Osteocyte (in vitro differentiated cells): ENCODE measurements at regions not wholly inside any gene's neighbourhood (a gene's known extent, or its start where the extent isn't known, plus 50 kb on each side); places are given as distances from the start of the nearest gene placed in this dataset.

Source experiments
- DNase-seq: peaks from one replicate; pipeline ENCODE4 v3.0.0; 2021; ENCODE audit warnings: mixed read lengths; ENCODE audit not compliant: unreplicated experiment; ENCODE audit errors: extremely low spot score
- H3K27ac Mint-ChIP-seq: one replicate; pipeline ENCODE4 v1.8.0; 2021; ENCODE audit warnings: mild to moderate bottlenecking, mixed read lengths; ENCODE audit not compliant: unreplicated experiment
- H3K27me3 Mint-ChIP-seq: one replicate; pipeline ENCODE4 v1.8.0; 2021; ENCODE audit warnings: mixed read lengths; ENCODE audit not compliant: unreplicated experiment
- H3K36me3 Mint-ChIP-seq: one replicate; pipeline ENCODE4 v1.8.0; 2021; ENCODE audit warnings: mixed read lengths; ENCODE audit not compliant: unreplicated experiment
- H3K4me1 Mint-ChIP-seq: one replicate; pipeline ENCODE4 v1.8.0; 2021; ENCODE audit warnings: mixed read lengths; ENCODE audit not compliant: unreplicated experiment
- H3K4me3 Mint-ChIP-seq: one replicate; pipeline ENCODE4 v1.8.0; 2021; ENCODE audit warnings: mild to moderate bottlenecking, moderate library complexity, mixed read lengths; ENCODE audit not compliant: unreplicated experiment
- H3K9me3 Mint-ChIP-seq: one replicate; pipeline ENCODE4 v1.8.0; 2021; ENCODE audit warnings: mixed read lengths; ENCODE audit not compliant: unreplicated experiment
- TF ChIP-seq, protein P1 (sequence below): fragments of 200-600 bp; sonication (generic); IDR thresholded peaks from 2 replicates; pipeline ENCODE4 v1.5.0; 2021; ENCODE audit warnings: antibody characterized with exemption, mild to moderate bottlenecking, moderate library complexity

GRCh38 chr2:216925636-216926366 lies 65.9 kb upstream of the TNP1 start:
- DNase-seq, result no peak
- Mint-ChIP-seq H3K4me3 (no peak overlapping the region), H3K27me3 (peaks cover 3% of the 10 kb centered on the region), H3K36me3 (no peaks in the 10 kb centered on the region), H3K9me3 (no peaks in the 10 kb centered on the region), H3K4me1 (no peaks in the 10 kb centered on the region), H3K27ac (no peak overlapping the region)
- TF ChIP-seq, protein P1, sequence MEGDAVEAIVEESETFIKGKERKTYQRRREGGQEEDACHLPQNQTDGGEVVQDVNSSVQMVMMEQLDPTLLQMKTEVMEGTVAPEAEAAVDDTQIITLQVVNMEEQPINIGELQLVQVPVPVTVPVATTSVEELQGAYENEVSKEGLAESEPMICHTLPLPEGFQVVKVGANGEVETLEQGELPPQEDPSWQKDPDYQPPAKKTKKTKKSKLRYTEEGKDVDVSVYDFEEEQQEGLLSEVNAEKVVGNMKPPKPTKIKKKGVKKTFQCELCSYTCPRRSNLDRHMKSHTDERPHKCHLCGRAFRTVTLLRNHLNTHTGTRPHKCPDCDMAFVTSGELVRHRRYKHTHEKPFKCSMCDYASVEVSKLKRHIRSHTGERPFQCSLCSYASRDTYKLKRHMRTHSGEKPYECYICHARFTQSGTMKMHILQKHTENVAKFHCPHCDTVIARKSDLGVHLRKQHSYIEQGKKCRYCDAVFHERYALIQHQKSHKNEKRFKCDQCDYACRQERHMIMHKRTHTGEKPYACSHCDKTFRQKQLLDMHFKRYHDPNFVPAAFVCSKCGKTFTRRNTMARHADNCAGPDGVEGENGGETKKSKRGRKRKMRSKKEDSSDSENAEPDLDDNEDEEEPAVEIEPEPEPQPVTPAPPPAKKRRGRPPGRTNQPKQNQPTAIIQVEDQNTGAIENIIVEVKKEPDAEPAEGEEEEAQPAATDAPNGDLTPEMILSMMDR, result no peak

DNA sequence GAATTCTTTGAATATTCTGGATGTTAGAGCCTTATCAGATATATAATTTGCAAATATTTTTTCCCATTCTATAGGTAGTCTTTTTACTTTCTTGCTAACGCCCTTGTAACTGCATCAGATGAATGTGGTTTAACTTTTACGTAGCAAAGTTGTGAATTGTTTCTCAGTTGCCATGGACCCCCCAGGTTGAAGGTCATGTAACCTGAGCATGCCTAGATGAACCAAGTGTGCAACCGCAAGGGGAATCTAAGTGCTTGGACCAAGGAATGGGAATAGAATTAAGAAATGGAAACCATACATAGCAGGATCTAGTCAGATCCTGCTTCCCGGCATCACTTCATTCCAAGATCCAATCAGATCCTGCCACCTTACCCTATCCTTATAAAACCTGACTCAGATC lies 65.1 kb upstream of the TNP1 start:
- no peak overlapping the region for H3K4me3 Mint-ChIP-seq
- DNase-seq, result no peak
- no peak overlapping the region for H3K27ac Mint-ChIP-seq
- TF ChIP-seq, protein P1, result no peak
- H3K9me3 Mint-ChIP-seq, result no peaks in the 10 kb centered on the region
- no peaks in the 10 kb centered on the region for H3K4me1 Mint-ChIP-seq
- peaks cover 3% of the 10 kb centered on the region for H3K27me3 Mint-ChIP-seq
- no peaks in the 10 kb centered on the region for H3K36me3 Mint-ChIP-seq

GRCh38 chr2:216923706-216924105 lies 63.8 kb upstream of the TNP1 start:
- TF ChIP-seq, protein P1, result no peak
- H3K4me1 Mint-ChIP-seq, result no peaks in the 10 kb centered on the region
- no peak overlapping the region for H3K4me3 Mint-ChIP-seq
- no peak for DNase-seq
- H3K27ac Mint-ChIP-seq, result no peak overlapping the region
- no peaks in the 10 kb centered on the region for H3K36me3 Mint-ChIP-seq
- peaks cover 3% of the 10 kb centered on the region for H3K27me3 Mint-ChIP-seq
- no peaks in the 10 kb centered on the region for H3K9me3 Mint-ChIP-seq

DNA sequence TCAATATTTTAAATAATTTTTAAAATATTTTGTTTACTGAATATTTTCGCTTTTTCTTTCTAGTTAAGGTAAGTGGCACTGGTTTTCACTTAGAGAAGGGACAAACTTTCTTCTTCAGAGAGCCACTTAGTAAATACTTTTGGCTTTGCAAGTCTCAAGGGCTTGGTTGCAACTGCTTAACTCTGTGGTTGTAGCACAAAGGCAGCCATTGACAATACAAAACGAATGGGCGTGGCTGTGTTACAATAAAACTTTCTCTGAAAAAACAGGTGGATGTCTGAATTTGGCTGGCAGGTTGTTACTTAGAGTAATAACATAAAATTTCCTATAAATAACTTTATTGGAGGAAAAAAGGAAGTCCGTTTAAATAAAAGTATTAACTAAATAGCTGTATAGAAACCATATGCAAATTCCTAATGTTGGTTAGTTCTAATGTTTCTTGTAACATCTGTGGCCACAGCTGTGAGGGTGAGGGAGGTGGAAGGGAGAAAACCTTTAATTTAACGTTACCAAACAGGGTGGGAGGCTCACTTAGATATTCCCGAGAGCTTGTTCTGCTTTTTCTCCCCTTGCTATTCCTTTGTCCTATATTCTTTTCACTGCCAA lies 62.4 kb upstream of the TNP1 start:
- no peaks in the 10 kb centered on the region for H3K36me3 Mint-ChIP-seq
- H3K27ac Mint-ChIP-seq, result no peak overlapping the region
- TF ChIP-seq, protein P1, result no peak
- no peak for DNase-seq
- no peaks in the 10 kb centered on the region for H3K9me3 Mint-ChIP-seq
- peaks cover 8% of the 10 kb centered on the region for H3K4me1 Mint-ChIP-seq
- no peak overlapping the region for H3K4me3 Mint-ChIP-seq
- peaks cover 3% of the 10 kb centered on the region for H3K27me3 Mint-ChIP-seq

DNA sequence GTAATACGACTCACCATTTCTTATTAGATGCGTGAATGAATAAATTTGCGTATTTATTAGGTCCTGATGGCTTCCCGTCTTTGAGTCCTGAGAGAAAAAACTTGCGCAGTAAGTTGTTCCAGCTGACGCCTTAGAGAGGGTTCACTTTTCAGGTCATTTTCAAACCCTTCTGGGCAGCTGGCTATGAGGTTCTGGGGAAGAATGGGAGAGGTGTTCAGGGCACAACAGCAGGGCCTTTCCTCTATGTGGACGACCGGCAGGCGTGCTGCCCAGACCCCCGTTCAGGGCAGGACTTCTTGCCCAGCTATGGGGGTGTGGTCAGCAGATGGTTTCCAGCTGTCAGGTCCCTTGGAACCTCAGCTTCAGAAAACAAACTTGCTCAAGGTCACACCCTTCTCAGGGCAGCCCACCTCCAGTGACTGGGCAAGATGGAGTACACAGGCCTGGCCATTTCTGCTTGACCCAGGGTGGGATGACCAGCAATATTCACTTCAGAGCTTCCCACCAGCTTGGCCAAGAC lies 61.1 kb upstream of the TNP1 start:
- Mint-ChIP-seq H3K27me3 (no peaks in the 10 kb centered on the region), H3K4me1 (peaks cover 12% of the 10 kb centered on the region), H3K36me3 (no peaks in the 10 kb centered on the region), H3K9me3 (no peaks in the 10 kb centered on the region), H3K27ac (no peak overlapping the region), H3K4me3 (no peak overlapping the region)
- TF ChIP-seq, protein P1, result no peak
- no peak for DNase-seq
